Keratinocyte (primary cell): ENCODE measurements at regions not wholly inside any gene's neighbourhood (a gene's known extent, or its start where the extent isn't known, plus 50 kb on each side); places are given as distances from the start of the nearest gene placed in this dataset.

Experiments used
- DNase-seq: peaks from one replicate; pipeline ENCODE4 v3.0.0-alpha.2; 2011; ENCODE audit warnings: low read depth, missing footprints, low spot score
- FAIRE-seq: peaks from 2 replicates; lab custom pipeline; 2011; peaks lifted over from hg19 to GRCh38; lab: Jason Lieb, UNC
- H2AFZ ChIP-seq: 2 replicates; pipeline ENCODE4 v1.6.0; 2012; ENCODE audit warnings: low read length, control low read depth, inconsistent platforms; ENCODE audit not compliant: control insufficient read depth
- H3K27ac ChIP-seq: 2 replicates; pipeline ENCODE4 v1.5.1; 2011; ENCODE audit warnings: low read length; ENCODE audit not compliant: control insufficient read depth, insufficient read depth
- H3K27me3 ChIP-seq: 3 replicates; pipeline ENCODE4 v1.6.0; 2011; ENCODE audit warnings: low read length; ENCODE audit not compliant: control insufficient read depth, insufficient read depth; ENCODE audit errors: extremely low read depth
- H3K36me3 ChIP-seq, 2 experiments: 2 replicates in 1 of 2; 3 replicates in 1 of 2; pipeline ENCODE4 v1.5.1; 2011; ENCODE audit warnings: low read length in 2 of 2, mild to moderate bottlenecking in 1 of 2; ENCODE audit not compliant: control insufficient read depth in 2 of 2, insufficient read depth in 2 of 2; ENCODE audit errors: extremely low read depth in 1 of 2
- H3K4me1 ChIP-seq: 3 replicates; pipeline ENCODE4 v1.5.1; 2011; ENCODE audit warnings: low read length; ENCODE audit not compliant: control insufficient read depth, insufficient read depth; ENCODE audit errors: extremely low read depth
- H3K4me2 ChIP-seq: 3 replicates; pipeline ENCODE4 v1.6.0; 2011; ENCODE audit warnings: low read depth, low read length; ENCODE audit not compliant: control insufficient read depth, insufficient read depth; ENCODE audit errors: extremely low read depth
- H3K4me3 ChIP-seq, 3 experiments: fragments of 200-600 bp in 1 of 3; sonication (generic) in 1 of 3; 2 replicates in 2 of 3; 3 replicates in 1 of 3; pipeline ENCODE4 v1.5.1; 2011 to 2016; ENCODE audit warnings: low read length in 3 of 3, mild to moderate bottlenecking in 3 of 3, control low read depth in 2 of 3, inconsistent platforms in 1 of 3, low read depth in 1 of 3, mixed read lengths in 1 of 3, mixed run types in 1 of 3, moderate library complexity in 1 of 3; ENCODE audit not compliant: control insufficient read depth in 2 of 3, insufficient read depth in 2 of 3; ENCODE audit errors: extremely low read depth in 1 of 3
- H3K79me2 ChIP-seq: 2 replicates; pipeline ENCODE4 v1.6.0; 2012; ENCODE audit warnings: low read length; ENCODE audit not compliant: control insufficient read depth, insufficient read depth
- H3K9ac ChIP-seq: 3 replicates; pipeline ENCODE4 v1.6.0; 2011; ENCODE audit warnings: low read length; ENCODE audit not compliant: control insufficient read depth, insufficient read depth; ENCODE audit errors: extremely low read depth
- H3K9me1 ChIP-seq: 3 replicates; pipeline ENCODE4 v1.6.0; 2011; ENCODE audit warnings: low read length; ENCODE audit not compliant: control insufficient read depth, insufficient read depth; ENCODE audit errors: extremely low read depth
- H3K9me3 ChIP-seq: 2 replicates; pipeline ENCODE4 v1.5.1; 2012; ENCODE audit warnings: low read depth, low read length; ENCODE audit not compliant: control insufficient read depth
- H4K20me1 ChIP-seq: 3 replicates; pipeline ENCODE4 v1.6.0; 2011; ENCODE audit warnings: low read length; ENCODE audit not compliant: control insufficient read depth, insufficient read depth; ENCODE audit errors: extremely low read depth
- CTCF ChIP-seq, 3 experiments: IDR thresholded peaks in 1 of 3; conservative IDR thresholded peaks in 1 of 3; optimal IDR thresholded peaks in 1 of 3; 2 replicates in 2 of 3; 3 replicates in 1 of 3; pipeline versions ENCODE3 to v1.5.1; 2011; ENCODE audit warnings: low read length in 3 of 3, mild to moderate bottlenecking in 3 of 3, moderate library complexity in 2 of 3, control low read depth in 1 of 3, inconsistent platforms in 1 of 3; ENCODE audit not compliant: insufficient read depth in 2 of 3; ENCODE audit errors: extremely low read depth in 1 of 3
- EZH2 ChIP-seq: IDR thresholded peaks from one replicate; pipeline ENCODE4 v1.6.1; 2012; ENCODE audit warnings: inconsistent platforms, mild to moderate bottlenecking, low read length, moderate library complexity
- dilution Hi-C: fragments of 300-500 bp; cut with MboI; formaldehyde crosslinking; loops from one replicate; pipeline ENCODE4 v1.7.0; 2020; ENCODE audit warnings: low sequenced_read_pairs; ENCODE audit not compliant: extremely low pct_ligation_motif_present

GRCh38 chr4:41425650-41426049 lies 112.3 kb upstream of the LIMCH1 start:
- H3K36me3 ChIP-seq, result no peaks in the 10 kb centered on the region
- dilution Hi-C loops, result no loop called here
- FAIRE-seq (no peak), DNase-seq (no peak)
- TF ChIP-seq CTCF (optimal IDR thresholded peaks at IDR 0.05 in 1 of 3, IDR thresholded peaks at IDR 0.05 in 1 of 3, conservative IDR thresholded peaks at IDR 0.05 in 1 of 3; ENCODE audit: extremely low read depth in 1 of 3, insufficient read depth in 2 of 3, low read length in 3 of 3) (no peak), EZH2 (no peak)
- H3K79me2 ChIP-seq, result no peaks in the 10 kb centered on the region
- no peaks in the 10 kb centered on the region for H3K9me1 ChIP-seq
- no peak overlapping the region for H2AFZ ChIP-seq
- H4K20me1 ChIP-seq, result no peaks in the 10 kb centered on the region
- no peaks in the 10 kb centered on the region for H3K9me3 ChIP-seq
- H3K4me1 ChIP-seq, result no peaks in the 10 kb centered on the region
- no peak overlapping the region for H3K4me2 ChIP-seq
- H3K9ac ChIP-seq, result no peak overlapping the region
- no peak overlapping the region for H3K4me3 ChIP-seq
- no peaks in the 10 kb centered on the region for H3K27me3 ChIP-seq
- H3K27ac ChIP-seq, result no peak overlapping the region

DNA sequence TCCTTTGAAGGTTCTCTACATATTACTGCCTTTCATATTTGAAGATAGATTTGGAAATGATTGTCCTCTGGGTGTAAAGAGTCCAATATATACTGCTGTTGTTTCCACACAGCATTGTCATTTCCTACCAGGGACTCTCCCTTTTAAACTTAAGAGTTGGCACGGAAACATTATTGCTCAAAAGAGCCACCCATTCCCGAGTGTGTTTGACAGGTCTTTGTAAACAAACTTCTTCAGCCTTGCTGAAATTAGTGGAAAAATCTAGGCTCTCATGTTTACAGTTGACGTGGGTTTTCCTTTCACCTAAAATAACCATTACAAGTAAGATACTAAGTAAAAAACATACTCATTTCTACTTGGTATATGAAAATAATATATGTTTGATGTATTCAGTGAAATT lies 111.4 kb upstream of the LIMCH1 start:
- TF ChIP-seq CTCF (optimal IDR thresholded peaks at IDR 0.05 in 1 of 3, IDR thresholded peaks at IDR 0.05 in 1 of 3, conservative IDR thresholded peaks at IDR 0.05 in 1 of 3; ENCODE audit: extremely low read depth in 1 of 3, insufficient read depth in 2 of 3, low read length in 3 of 3), result no peak
- TF ChIP-seq EZH2, result no peak
- dilution Hi-C loops, result no loop called here
- Histone ChIP-seq H2AFZ (no peak overlapping the region), H3K9ac (no peak overlapping the region), H3K9me3 (no peaks in the 10 kb centered on the region), H3K4me2 (no peak overlapping the region), H3K36me3 (no peaks in the 10 kb centered on the region), H3K79me2 (no peaks in the 10 kb centered on the region), H3K27me3 (no peaks in the 10 kb centered on the region), H3K4me3 (no peak overlapping the region), H3K27ac (no peak overlapping the region), H4K20me1 (no peaks in the 10 kb centered on the region), H3K9me1 (no peaks in the 10 kb centered on the region), H3K4me1 (no peaks in the 10 kb centered on the region)
- no peak for DNase-seq
- FAIRE-seq, result no peak
